Aorta (tissue), 5 donors: ENCODE measurements at regions not wholly inside any gene's neighbourhood (a gene's known extent, or its start where the extent isn't known, plus 50 kb on each side); places are given as distances from the start of the nearest gene placed in this dataset.

ENCODE experiments used
- ATAC-seq: fragments of 200-7000 bp; cut with Tn5 transposase; one replicate; pipeline ENCODE4 v1.9.1; 2022; ENCODE audit warnings: moderate library complexity; ENCODE audit not compliant: low FRiP score
- DNase-seq, 2 donors: peaks; one replicate each; pipeline ENCODE4 v3.0.0-alpha.2; 2020
- H3K27ac ChIP-seq, 2 donors: one replicate each; pipeline ENCODE4 v1.5.1; 2013; ENCODE audit warnings: low read length in 2 of 2, mild to moderate bottlenecking in 2 of 2, moderate library complexity in 2 of 2, control low read depth in 1 of 2, inconsistent platforms in 1 of 2, low read depth in 1 of 2
- H3K27me3 ChIP-seq, 2 donors: one replicate each; pipeline ENCODE4 v1.6.1; 2013; ENCODE audit warnings: control low read depth in 1 of 2, low read length in 1 of 2, mild to moderate bottlenecking in 1 of 2, moderate library complexity in 1 of 2; ENCODE audit not compliant: insufficient read depth in 2 of 2, control insufficient read depth in 1 of 2
- H3K36me3 ChIP-seq, 2 donors: one replicate each; pipeline ENCODE4 v1.6.1; 2013; ENCODE audit warnings: control low read depth in 1 of 2, low read length in 1 of 2, mild to moderate bottlenecking in 1 of 2; ENCODE audit not compliant: insufficient read depth in 2 of 2, control insufficient read depth in 1 of 2
- H3K4me1 ChIP-seq, 2 donors: one replicate each; pipeline ENCODE4 v1.6.1; 2013; ENCODE audit warnings: low read length in 2 of 2, control low read depth in 1 of 2, mild to moderate bottlenecking in 1 of 2, moderate library complexity in 1 of 2; ENCODE audit not compliant: insufficient read depth in 2 of 2, control insufficient read depth in 1 of 2
- H3K4me3 ChIP-seq, 2 donors: one replicate each; pipeline ENCODE4 v1.5.1; 2013; ENCODE audit warnings: low read length in 2 of 2, control low read depth in 1 of 2, mild to moderate bottlenecking in 1 of 2
- H3K9me3 ChIP-seq: one replicate; pipeline ENCODE4 v1.6.1; 2013; ENCODE audit warnings: mild to moderate bottlenecking, low read length; ENCODE audit not compliant: control insufficient read depth
- WGBS, 2 donors: extraction: QIAGEN DNeasy Blood & Tissue Kit; methylation state at CpG; one replicate each; pipeline ENCODE4 v1.1.7; 2013; 5-methylcytosine and 5-hydroxymethylcytosine counted together
- intact Hi-C, 2 donors: fragments of 100-400 bp; cut with DNase I; formaldehyde crosslinking; loops; one replicate each; pipeline versions ENCODE4 v1.14.2 to v1.15.0; 2022
- donor health status: healthy with polysubstance abuse.
- donor health status: Bipolar disorder and iron deficiency.
- donor health status: DM: no; HTN: no; CAD: no.
- donor health status: DM: no; HTN: no; CAD: no.
- donor health status: DM: yes; HTN: yes; CAD: no.

DNA sequence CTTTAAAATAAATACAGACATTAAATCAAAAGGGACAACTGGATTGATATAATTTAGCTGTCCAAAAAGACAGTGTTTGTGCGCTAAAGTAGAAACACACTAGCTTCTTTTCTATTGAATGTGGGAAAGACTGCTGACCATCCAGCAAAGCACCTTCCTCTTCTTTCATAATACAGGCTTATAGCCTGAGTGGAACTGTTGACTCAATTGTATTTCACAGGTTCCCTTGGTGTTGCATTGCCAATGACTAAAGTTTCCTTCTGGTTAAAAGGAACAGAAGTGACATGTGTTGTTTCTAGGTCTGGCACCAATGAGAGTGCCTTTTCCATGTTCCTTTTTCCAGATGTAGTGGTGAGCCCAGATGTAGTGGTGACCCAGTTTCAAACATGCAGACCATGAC lies 412.3 kb downstream of the RNF144A start:
- Histone ChIP-seq H3K27me3 (no peaks in the 10 kb centered on the region), H3K9me3 (no peaks in the 10 kb centered on the region), H3K27ac (no peak overlapping the region), H3K4me3 (no peak overlapping the region), H3K4me1 (no peaks in the 10 kb centered on the region), H3K36me3 (no peaks in the 10 kb centered on the region)
- no peak for ATAC-seq
- DNase-seq: no peak
- intact Hi-C loops: no loop called here
- 97 to 100% methylated on average over 1 of the region's 1 CpG for WGBS, 2 donors

DNA sequence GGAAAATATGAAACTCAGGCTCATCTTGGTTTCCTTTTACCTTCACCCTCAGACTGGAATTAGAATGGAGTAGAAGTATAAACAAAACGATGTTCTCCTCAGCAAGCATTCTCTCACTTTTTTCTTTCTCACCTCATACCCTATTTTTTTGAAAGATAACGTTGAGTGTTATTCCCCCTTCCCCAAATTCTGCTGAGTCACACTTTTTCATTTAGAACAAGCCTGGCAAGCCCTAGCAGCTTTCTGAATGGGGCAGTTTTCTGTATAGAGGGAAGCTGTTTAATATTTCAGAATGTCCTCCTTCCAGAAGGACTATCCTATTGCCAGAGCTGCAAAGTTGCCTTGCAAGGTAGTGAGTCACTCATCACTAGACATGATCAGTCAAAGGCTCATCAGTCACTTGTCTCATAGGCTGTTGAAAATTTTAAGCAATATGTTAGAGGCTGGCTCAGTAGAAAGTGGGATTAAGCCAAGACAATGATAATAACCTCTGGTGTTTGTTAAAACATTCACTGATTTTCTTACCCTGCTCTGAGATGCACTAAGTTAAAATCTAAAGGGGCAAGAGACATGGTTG lies 416.1 kb downstream of the RNF144A start:
- Histone ChIP-seq H3K36me3 (no peaks in the 10 kb centered on the region), H3K27ac (no peak overlapping the region), H3K27me3 (peaks cover 0 to 1% of the 10 kb centered on the region in 2 donors), H3K4me3 (no peak overlapping the region), H3K4me1 (no peaks in the 10 kb centered on the region), H3K9me3 (peaks cover 2% of the 10 kb centered on the region)
- intact Hi-C loops: no loop called here
- 26 to 34% methylated on average over 2 of the region's 2 CpGs for WGBS, 2 donors
- ATAC-seq: no peak
- DNase-seq: no peak

DNA sequence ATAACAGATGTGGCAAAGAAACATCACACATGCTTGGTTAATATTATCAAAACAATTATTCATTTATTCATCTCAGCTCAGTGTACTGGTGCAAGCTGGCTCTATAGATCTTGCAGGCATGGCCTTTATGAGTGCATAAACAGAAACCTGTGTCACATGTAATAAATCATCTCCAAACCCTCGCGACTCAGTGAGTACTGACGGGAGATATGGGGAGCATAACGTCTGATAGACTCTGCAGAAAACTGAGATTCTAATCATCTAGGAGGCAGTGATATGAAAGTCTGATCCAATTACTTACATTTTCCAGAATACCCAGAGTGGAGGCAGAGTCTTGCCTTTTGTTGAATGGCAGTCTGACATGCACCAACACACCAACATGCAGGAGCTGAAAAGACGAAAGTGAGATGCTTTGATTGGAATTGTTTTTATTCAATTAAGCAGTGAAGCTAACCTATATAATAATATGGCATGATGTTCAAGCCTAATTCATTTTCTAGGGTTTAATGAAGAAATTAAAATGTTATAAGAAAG lies 416.8 kb downstream of the RNF144A start:
- Histone ChIP-seq H3K4me3 (no peak overlapping the region), H3K9me3 (peaks cover 2% of the 10 kb centered on the region), H3K36me3 (no peaks in the 10 kb centered on the region), H3K27me3 (peaks cover 0 to 1% of the 10 kb centered on the region in 2 donors), H3K27ac (no peak overlapping the region), H3K4me1 (no peaks in the 10 kb centered on the region)
- DNase-seq: no peak
- no peak for ATAC-seq
- intact Hi-C loops: no loop called here
- 34 to 44% methylated on average over 5 of the region's 5 CpGs for WGBS, 2 donors

DNA sequence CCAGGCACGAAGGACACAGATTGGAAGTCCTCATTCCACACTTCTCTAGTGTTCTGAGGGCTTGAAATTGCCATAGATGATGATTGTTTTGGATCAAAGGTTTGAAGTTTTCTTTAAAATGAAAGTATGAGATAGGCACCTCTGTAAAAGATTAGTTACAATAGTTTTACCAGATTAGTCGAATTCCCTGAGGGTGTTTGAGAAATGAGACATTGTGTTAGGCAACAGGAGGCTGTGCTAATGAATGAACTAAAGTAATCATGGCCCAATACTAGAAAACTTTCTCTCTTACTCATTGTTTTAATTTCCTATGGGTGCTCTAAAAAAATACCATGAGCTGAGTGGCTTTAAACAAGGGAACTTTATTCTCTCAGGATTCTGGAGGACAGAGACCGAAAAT lies 421.7 kb downstream of the RNF144A start:
- H3K36me3 ChIP-seq: no peaks in the 10 kb centered on the region
- no peak overlapping the region for H3K4me3 ChIP-seq
- no peak for ATAC-seq
- intact Hi-C loops: no loop called here
- peaks cover 2% of the 10 kb centered on the region for H3K9me3 ChIP-seq
- WGBS, 2 donors: 85 to 86% methylated on average over 3 of the region's 3 CpGs
- no peaks in the 10 kb centered on the region for H3K4me1 ChIP-seq
- H3K27me3 ChIP-seq: peaks cover 0 to 1% of the 10 kb centered on the region in 2 donors
- no peak overlapping the region for H3K27ac ChIP-seq
- no peak for DNase-seq

DNA sequence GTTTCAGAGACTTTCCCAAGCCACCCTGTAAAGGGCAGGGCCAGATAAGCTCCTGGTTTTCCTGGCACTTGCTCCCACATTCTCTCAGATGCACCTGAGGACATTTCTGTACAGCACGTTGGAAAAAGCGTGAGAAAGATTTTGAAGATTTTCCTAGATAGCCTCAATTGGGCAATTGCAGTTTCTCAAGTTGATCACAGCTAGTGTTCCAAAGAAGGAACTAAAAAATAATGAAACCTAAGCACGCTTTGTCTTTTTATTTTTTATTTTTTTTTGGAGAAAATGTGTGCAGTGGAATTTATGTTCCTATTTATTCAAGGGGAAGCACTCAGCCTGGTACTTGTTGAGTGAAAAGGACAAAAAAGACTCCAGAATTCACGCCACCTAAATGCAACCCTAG lies 429.1 kb downstream of the RNF144A start:
- H3K27me3 ChIP-seq: no peaks in the 10 kb centered on the region
- H3K9me3 ChIP-seq: no peaks in the 10 kb centered on the region
- H3K36me3 ChIP-seq: no peaks in the 10 kb centered on the region
- WGBS, 2 donors: 77 to 82% methylated on average over 4 of the region's 4 CpGs
- no peak overlapping the region for H3K4me3 ChIP-seq
- intact Hi-C loops: no loop called here
- no peak for ATAC-seq
- H3K4me1 ChIP-seq: no peaks in the 10 kb centered on the region
- no peak for DNase-seq
- H3K27ac ChIP-seq: no peak overlapping the region

DNA sequence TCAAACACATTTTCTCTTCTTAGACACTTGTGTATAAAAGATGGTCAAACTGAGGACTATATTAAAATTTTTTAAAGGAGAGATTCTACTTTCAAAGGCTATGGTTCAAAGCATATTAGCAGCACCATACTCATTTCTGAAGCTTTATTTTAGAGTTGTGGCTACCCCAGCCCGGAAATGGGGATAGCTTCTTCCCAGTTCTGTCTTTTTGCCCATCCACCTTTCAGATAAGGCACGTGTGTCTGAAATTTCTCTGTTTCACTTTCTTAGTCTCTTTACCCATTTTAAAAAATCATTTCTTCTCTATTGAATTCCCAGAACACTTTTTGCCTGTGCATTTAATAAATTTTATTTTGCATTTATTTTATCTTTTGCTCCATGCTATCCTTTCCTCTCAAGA lies 431.5 kb downstream of the RNF144A start:
- no peak overlapping the region for H3K27ac ChIP-seq
- ATAC-seq: no peak
- intact Hi-C loops: no loop called here
- no peaks in the 10 kb centered on the region for H3K27me3 ChIP-seq
- no peaks in the 10 kb centered on the region for H3K9me3 ChIP-seq
- H3K4me1 ChIP-seq: no peaks in the 10 kb centered on the region
- no peaks in the 10 kb centered on the region for H3K36me3 ChIP-seq
- 86 to 91% methylated on average over 2 of the region's 2 CpGs for WGBS, 2 donors
- H3K4me3 ChIP-seq: no peak overlapping the region
- no peak for DNase-seq

DNA sequence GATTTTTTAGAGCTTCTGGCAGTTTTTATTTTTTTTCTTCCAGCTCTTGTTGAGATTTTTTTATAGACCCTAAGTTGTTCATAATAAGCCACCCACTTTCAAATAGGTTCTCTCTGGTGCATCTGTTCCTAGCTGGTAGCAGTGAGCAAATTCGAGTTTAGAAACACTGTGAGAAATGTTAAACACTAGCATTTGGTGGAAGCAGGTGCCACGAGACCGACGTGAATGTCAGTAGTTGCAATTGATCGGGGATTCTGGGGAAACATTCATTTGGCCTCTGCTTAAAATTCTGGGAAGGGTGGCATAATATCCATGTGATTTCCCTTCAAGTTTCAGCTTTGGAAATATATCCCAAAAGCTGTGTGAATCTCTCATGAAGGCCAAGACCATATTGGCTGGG lies 435.0 kb downstream of the RNF144A start:
- peaks cover 2% of the 10 kb centered on the region for H3K9me3 ChIP-seq
- no peaks in the 10 kb centered on the region for H3K4me1 ChIP-seq
- no peak for ATAC-seq
- H3K36me3 ChIP-seq: no peaks in the 10 kb centered on the region
- intact Hi-C loops: no loop called here
- no peak for DNase-seq
- H3K27ac ChIP-seq: no peak overlapping the region
- no peaks in the 10 kb centered on the region for H3K27me3 ChIP-seq
- no peak overlapping the region for H3K4me3 ChIP-seq
- 90 to 95% methylated on average over 5 of the region's 5 CpGs for WGBS, 2 donors

DNA sequence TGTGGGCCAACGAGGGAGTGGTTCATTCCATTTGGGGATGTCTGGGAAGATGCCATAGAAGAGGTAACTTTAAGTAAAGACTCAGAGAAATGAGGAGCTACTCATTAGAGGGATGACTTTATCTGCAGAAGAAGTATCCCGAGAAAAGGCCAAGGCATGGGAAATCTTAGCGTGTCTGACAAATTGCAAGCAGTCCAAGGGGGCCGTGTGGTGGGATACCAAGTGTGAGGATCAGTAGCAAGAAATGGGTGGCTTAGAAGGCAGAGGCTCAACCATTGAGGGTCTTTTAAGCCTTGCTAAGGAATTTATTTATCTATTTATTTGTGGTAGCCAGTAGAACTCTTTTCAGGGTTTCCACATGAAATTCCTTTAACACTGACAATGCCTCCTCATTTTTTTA lies 436.4 kb downstream of the RNF144A start:
- no peaks in the 10 kb centered on the region for H3K36me3 ChIP-seq
- no peak overlapping the region for H3K4me3 ChIP-seq
- no peaks in the 10 kb centered on the region for H3K27me3 ChIP-seq
- no peak for ATAC-seq
- H3K9me3 ChIP-seq: peaks cover 2% of the 10 kb centered on the region
- H3K27ac ChIP-seq: no peak overlapping the region
- intact Hi-C loops: no loop called here
- DNase-seq: no peak
- no peaks in the 10 kb centered on the region for H3K4me1 ChIP-seq
- 88 to 89% methylated on average over 4 of the region's 4 CpGs for WGBS, 2 donors

DNA sequence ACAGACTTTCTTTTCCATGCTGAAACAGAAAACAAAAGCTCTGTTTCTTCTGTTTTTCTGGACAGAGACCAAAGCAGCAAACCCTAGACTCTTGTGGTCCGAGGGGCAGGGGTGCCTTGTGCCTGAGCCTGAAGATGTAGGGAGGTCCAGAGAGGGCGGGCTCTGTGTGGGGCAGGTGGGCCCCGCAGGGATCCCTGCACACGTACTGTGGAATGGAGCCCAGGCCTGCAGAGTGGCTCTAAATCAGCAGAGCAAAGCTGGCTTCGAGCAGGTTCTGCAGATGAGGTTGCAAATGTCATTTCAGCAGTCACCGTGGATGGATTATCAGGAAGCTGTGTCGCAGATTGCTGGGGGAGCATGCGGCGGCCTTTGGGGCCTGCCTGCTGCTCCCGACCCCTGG lies 438.6 kb downstream of the RNF144A start:
- Histone ChIP-seq H3K27me3 (no peaks in the 10 kb centered on the region), H3K36me3 (no peaks in the 10 kb centered on the region), H3K9me3 (peaks cover 3% of the 10 kb centered on the region), H3K4me1 (no peaks in the 10 kb centered on the region), H3K27ac (no peak overlapping the region), H3K4me3 (no peak overlapping the region)
- 87% methylated on average over 10 of the region's 10 CpGs for WGBS, 2 donors
- intact Hi-C loops: no loop called here
- DNase-seq: no peak
- ATAC-seq: no peak
